ENCODE measurements at regions not wholly inside any gene's neighbourhood (a gene's known extent, or its start where the extent isn't known, plus 50 kb on each side); places are given as distances from the start of the nearest gene placed in this dataset.

GRCh38 chr3:13689373-13690260 lies 140.7 kb downstream of the FBLN2 start:
- no TSS peak for BruUV-seq (replicated peaks)
- intact Hi-C loops (cut with micrococcal nuclease; ENCODE audit: unreplicated experiment): no loop called here
- H3K36me3 Mint-ChIP-seq (ENCODE audit: insufficient read depth, unreplicated experiment): no peaks in the 10 kb centered on the region
- TF ChIP-seq CTCF (IDR thresholded peaks at IDR 0.05; ENCODE audit: unreplicated experiment): no peak
- no peak for DNase-seq
- H3K27ac Mint-ChIP-seq (ENCODE audit: unreplicated experiment): no peak overlapping the region
- no peaks in the 10 kb centered on the region for H3K4me1 Mint-ChIP-seq (ENCODE audit: low read depth, unreplicated experiment)
- no peak overlapping the region for H3K4me3 Mint-ChIP-seq (ENCODE audit: low read depth, unreplicated experiment)
- CTCF ChIA-PET: no interaction called here
- no peaks in the 10 kb centered on the region for H3K9me3 Mint-ChIP-seq (ENCODE audit: low read depth, unreplicated experiment)
- peaks cover 87% of the 10 kb centered on the region for H3K27me3 Mint-ChIP-seq (ENCODE audit: unreplicated experiment)

GRCh38 chr3:13688824-13689223 lies 139.9 kb downstream of the FBLN2 start:
- H3K4me3 Mint-ChIP-seq (ENCODE audit: low read depth, unreplicated experiment): no peak overlapping the region
- H3K27ac Mint-ChIP-seq (ENCODE audit: unreplicated experiment): no peak overlapping the region
- BruUV-seq (replicated peaks): no TSS peak
- no peaks in the 10 kb centered on the region for H3K9me3 Mint-ChIP-seq (ENCODE audit: low read depth, unreplicated experiment)
- CTCF ChIA-PET: no interaction called here
- no peak for TF ChIP-seq CTCF (IDR thresholded peaks at IDR 0.05; ENCODE audit: unreplicated experiment)
- no peak for DNase-seq
- no peaks in the 10 kb centered on the region for H3K4me1 Mint-ChIP-seq (ENCODE audit: low read depth, unreplicated experiment)
- H3K36me3 Mint-ChIP-seq (ENCODE audit: insufficient read depth, unreplicated experiment): no peaks in the 10 kb centered on the region
- intact Hi-C loops (cut with micrococcal nuclease; ENCODE audit: unreplicated experiment): no loop called here
- peaks cover 83% of the 10 kb centered on the region for H3K27me3 Mint-ChIP-seq (ENCODE audit: unreplicated experiment)

- Mint-ChIP-seq H3K9me3 (ENCODE audit: low read depth, unreplicated experiment) (no peaks in the 10 kb centered on the region), H3K4me1 (ENCODE audit: low read depth, unreplicated experiment) (no peaks in the 10 kb centered on the region), H3K4me3 (ENCODE audit: low read depth, unreplicated experiment) (no peak overlapping the region), H3K36me3 (ENCODE audit: insufficient read depth, unreplicated experiment) (no peaks in the 10 kb centered on the region), H3K27ac (ENCODE audit: unreplicated experiment) (no peak overlapping the region), H3K27me3 (ENCODE audit: unreplicated experiment) (peaks cover 83% of the 10 kb centered on the region)
- no peak for TF ChIP-seq CTCF (IDR thresholded peaks at IDR 0.05; ENCODE audit: unreplicated experiment)
- CTCF ChIA-PET: no interaction called here
- intact Hi-C loops (cut with micrococcal nuclease; ENCODE audit: unreplicated experiment): no loop called here
- BruUV-seq (replicated peaks): no TSS peak
- no peak for DNase-seq
These were observed 139.1 kb downstream of the FBLN2 start for GRCh38 chr3:13688034-13688433.
